NCI-H2196 treated with DMSO at 0.1 percent for 48 hours (cell line): ENCODE measurements at regions not wholly inside any gene's neighbourhood (a gene's known extent, or its start where the extent isn't known, plus 50 kb on each side); places are given as distances from the start of the nearest gene placed in this dataset.
A peak's percentile ranks its signal among the peaks of the same experiment; 100 is the strongest.
"Not testable (repeated sequence)": the region's sequence is repeated elsewhere in the genome, so short reads cannot be mapped to it uniquely, and the experiment has no call there.

ENCODE experiments used
- DNase-seq: peaks from one replicate; lab custom pipeline; 2025; ENCODE audit not compliant: unreplicated experiment; lab: John Stamatoyannopoulos, UW

DNA sequence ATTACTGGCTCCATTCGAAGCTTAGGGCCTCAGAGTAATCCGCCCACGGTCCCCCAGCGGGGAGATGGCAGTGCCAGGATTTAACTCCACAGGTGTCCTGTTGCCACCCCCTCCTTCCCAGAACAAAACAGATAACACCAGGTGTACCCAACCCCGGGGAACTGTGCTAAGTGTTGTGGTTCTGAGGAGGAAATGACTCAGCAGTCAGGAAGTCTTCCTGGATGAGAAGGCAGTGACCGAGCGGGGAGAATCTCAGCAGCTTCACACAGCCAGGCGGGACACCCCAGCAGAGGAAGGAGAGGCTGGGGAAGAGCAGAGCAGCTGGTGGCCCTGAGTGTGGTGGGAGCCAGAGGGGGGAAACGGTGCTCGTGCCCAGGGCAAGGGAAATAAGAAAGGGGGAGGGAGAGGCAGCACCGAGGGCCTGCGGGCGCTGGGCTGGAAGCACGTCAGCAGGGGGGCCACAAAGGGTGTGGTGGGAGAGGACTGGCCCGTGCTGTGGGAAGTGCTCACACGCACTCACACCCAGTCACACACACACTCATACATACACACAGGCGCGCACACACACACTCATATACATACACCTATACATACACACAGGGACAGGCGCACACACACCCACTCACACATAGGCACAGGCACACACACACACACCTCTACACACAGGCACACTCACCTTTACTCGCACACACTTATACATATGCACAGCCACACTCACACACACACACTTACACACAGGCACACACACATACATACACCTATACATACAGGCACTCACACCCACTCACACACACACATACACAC lies 59.8 kb upstream of the CHST15 start:
- peak; percentile 46 for DNase-seq

GRCh38 chr10:124152139-124153022 lies 59.0 kb upstream of the CHST15 start:
- DNase-seq: no peak

DNA sequence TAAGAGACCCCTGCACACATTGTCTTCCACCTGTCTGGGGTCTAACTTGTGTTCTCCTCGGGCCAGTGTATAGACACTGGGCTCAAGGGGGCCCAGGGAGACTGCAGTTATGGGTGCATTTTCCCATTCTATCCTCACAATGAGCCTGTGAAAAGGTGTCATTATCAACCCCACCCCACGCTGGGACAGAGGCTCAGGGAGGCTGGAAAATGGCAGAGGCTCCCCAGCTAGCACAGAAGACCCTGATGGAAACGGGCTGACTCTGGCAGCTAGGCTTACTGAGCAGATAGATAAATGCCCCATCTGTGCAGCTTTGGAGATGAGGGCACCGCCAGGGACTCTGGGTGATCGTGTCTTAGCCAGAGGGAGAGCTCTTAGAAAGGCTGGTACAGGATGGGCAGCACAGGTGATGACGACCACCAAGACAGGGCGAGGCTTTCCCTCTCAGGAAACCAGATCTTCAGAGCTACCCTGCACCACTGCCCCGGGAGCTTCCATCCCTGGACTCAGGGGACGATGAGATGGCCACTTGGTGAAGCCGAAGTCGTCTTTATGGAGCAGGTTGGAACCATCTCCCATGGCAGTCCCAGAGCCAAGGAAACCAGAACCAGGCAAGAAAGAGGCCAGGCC lies 58.2 kb upstream of the CHST15 start:
- DNase-seq: no peak

- no peak for DNase-seq
Measured at GRCh38 chr10:124150807-124151417, 57.5 kb upstream of the CHST15 start.

- DNase-seq: no peak
Measured at GRCh38 chr10:124150189-124150806, 56.9 kb upstream of the CHST15 start.

- no peak for DNase-seq
Measured at GRCh38 chr10:124149189-124150042, 56.0 kb upstream of the CHST15 start.

DNA sequence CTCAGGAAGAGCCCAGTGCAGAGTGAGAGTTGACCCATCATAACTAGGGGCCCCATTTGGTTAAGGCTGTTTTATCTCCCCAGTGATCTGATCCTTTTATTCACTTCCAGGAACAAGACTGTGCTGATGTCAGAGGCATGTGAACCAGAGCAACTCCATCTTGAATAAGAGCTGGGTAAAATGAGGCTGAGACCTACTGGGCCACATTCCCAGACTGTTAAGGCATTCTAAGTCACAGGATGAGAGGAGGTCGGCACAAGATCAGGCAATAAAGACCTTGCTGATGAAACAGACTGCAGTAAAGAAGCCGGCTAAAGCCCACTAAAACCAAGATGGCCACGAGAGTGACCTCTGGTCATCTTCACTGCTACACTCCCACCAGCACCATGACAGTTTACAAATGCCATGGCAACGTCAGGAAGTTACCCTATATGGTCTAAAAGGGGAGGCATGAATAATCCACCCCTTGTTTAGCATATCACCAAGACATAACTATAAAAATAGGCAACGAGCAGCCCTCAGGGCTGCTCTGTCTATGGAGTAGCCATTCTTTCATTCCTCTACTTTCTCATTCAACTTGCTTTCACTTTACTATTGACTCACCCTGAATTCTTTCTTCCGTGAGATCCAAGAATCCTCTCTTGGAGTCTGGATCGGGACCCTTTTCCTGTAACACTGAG lies 55.3 kb upstream of the CHST15 start:
- not testable (repeated sequence) for DNase-seq

DNA sequence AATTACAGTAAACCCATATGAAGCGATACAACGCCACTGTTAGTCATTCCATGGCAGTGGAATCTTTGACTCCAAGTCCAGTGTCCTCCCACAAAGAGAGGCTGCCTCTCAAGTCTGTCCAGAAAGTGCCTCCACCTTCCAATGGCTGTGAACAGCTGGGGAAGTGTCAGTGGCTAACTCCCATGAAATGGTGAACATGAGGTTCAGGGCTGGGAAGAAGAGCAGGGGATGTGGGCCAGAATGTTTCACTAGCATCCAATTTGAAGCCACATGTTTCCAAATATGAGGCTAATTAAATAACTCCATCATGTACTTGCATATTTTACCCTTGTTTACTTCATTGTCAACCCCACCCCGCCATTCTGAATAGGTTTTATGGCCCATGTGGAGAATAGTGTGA lies 53.1 kb upstream of the CHST15 start:
- DNase-seq: no peak

DNA sequence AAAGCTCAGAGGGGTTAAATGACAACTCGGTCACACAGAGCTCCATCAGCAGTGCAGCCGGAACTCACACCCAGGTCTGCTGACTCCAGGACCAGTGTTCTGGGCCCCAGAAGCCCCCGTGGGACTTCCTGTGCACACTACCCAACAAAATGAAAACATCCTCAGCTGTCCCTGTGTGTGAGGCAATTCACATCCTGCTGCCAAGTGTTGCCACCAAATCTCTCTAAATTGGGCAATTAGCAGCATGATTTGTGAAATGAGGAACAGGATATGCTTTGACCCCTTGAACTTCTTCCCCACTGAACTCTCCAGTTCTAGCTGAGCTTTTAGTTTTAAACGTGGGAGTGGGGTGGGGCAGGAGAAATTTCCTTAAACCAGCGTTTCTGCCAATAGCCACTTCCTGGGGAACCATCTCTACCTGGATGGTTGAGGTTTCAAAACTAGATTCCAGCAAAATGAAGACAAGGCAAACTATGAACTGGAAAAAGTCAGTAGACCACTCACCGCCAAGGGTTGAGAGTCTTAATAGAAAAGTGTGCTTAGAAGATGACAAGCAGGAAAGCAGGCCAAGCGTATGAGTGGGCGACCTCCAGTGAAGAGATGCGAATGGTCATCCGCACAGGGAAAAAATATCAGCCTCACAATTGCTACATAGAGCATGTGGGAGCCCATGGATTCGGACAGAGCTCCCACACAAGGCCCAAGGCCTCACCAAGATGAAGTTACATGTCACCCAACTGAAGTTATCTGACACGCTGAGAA lies 51.9 kb upstream of the CHST15 start:
- no peak for DNase-seq

DNA sequence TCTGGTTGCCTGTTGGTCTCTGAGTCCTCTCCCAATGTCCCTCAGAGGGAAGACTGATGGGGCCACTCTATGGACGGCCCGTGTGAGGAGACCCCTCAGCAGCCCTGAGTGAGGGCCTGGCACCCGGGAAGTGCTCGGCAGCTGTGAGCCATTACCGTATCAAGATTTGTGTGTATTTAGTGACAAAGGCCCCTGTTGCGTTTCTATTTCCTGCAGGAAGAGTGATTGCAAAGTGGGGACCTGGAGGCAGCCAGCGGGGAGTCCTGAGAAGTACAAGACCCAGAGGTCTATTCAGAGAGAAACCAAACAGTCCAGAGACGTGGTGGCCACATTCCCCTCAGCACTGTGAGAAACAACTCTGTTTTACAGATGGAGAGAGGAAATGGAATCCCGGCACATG lies 51.1 kb upstream of the CHST15 start:
- no peak for DNase-seq

GRCh38 chr10:124143721-124144120 lies 50.3 kb upstream of the CHST15 start:
- DNase-seq: no peak
